Stimulated activated CD4-positive, alpha-beta T cell treated with anti-CD3 and anti-CD28 coated beads, Interleukin-12 subunit alpha, Interleukin-12 subunit beta, amount 100 ng/mL, for 48 hours (primary cell): ENCODE measurements at regions not wholly inside any gene's neighbourhood (a gene's known extent, or its start where the extent isn't known, plus 50 kb on each side); places are given as distances from the start of the nearest gene placed in this dataset.

Experiments used
- DNase-seq, 3 donors: peaks; one replicate each; pipeline ENCODE4 v3.0.0-alpha.2; 2020; ENCODE audit warnings: low read depth in 2 of 3, low spot score in 1 of 3

DNA sequence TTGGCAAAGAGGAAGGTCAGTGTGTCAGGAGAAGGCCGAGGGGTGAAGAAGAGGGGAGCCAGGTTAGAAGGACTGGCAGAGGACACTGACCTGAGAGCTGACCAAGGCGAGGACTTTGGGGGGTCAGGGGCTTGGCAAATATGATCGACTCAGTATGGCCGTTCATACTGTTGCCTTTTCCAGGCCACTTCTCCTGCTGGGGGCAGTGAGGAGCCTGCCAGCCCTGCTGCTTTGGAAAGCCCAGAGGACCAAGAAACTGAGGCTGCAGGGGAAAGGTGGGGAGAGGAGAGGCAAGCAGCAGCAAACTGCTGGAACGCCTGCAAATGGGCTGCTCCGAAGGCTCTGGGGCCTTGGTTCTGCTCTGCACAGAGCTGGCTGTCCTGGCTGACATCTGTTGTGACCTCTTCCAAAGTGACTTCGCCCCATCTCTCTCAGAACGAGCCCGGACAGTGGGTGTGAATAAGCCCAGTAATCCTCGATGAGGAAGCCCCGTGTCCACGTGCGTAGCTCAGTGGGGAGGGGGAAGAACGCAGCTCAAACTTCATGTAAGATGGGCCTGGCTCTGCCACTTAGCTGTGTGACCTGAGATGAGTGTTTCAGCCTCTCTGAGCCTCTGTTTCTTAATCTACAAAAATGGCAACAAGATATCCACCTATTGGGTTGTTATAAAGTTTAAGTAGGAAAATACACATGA is 111.3 kb downstream of the SALL1 start:
- no peak for DNase-seq

DNA sequence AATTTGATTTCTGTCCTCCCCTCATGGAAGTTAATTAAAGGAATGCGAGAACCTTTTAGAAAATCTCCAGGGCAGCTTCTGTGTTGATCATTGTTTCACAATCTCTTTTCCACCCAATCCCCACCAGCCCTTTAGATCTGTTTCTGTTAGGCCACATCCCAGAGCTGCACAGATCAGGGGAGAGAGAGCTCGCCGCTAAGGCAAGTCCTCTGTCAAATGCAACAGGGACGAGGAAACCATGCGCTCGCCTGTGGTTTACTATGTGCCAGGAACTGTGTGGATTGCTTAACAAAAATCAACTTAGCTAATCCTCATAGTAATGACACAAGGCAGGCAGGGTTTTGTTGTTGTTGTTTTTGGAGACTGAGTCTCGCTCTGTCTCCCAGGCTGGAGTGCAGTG is 115.4 kb downstream of the SALL1 start:
- no peak for DNase-seq

DNA sequence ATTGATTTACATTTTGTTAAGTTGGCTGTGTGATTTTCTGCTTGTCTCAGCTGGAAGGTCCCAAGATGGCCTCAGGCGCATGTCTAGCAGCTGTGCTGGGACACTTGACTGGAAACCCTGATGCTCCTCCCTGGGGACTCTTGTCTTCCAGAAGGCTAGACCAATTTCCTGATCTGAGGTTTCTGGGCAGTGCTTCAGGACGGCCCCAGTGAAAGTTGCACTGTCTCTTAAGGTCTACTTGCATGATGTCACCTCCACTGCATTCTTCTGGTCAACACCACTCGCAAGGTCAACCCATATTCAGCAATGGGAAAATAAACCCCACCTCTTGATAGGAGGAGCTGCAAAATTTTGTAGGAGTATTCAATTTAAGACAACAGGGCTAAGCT is 116.0 kb downstream of the SALL1 start:
- no peak for DNase-seq

DNA sequence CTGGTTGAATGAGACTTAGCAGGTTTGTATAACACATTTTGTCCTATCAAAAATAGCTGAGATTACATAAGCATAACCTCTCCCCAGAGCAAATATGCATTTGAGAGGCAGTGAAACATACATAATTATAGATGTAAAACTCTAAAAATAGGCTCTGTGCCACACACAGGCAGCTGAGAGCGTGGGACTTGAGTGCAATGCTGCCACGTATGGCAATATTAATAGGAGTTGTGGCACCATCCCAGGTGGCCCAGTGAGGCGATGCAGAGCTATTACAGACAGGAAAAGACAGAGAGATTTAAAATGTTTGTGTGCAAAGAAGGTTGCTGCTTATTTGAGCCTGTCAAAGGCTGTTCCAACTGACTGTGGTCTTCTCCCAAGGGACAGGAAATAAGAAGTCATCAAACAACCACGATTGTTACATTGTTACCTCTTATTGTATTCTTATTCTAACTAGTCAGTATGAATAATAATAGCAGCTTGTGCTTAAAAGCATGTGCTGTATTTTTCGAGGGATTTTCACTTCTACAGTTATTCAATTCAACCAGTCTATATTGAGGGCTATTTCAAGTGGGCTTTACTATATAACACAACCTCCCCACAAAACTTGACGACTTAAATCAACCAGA is 116.5 kb downstream of the SALL1 start:
- DNase-seq = no peak

DNA sequence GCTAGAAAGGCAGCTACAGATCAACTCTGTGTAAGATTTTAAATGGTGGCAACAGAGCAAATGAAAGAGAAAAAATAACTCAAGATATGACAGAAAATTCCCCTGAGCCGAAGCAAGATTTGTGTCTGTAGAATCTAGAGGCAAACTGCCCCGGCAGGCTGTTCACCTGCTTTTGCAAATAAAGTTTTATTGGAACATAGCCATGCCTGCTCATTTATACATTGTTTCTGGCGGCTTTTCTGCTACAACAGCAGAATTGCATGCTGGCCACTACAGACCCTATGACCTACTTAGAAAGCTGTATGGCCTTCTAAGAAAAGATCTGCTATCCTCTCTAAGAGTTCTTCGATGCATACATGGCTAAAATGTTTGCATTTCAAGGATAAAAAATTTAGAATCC is 119.5 kb downstream of the SALL1 start:
- no peak for DNase-seq

DNA sequence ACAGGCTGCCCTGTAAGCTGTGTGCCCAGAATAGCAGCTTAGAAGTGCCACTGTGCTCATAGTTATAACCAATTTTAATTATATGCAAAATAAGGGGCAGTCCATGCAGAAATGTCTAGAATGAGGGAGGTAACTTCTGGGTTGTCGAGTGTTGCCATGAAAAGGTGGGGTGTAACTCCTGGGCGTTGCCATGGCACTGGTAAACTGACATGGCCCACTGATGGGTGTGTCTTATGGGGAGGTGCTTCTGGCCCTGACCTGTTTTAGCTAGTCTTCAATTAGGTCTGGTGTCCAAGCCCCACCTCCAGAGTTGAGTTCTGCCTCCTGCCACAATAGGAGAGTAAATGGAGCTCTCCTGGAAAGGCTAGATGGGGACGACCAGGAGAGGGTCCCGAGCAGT is 120.6 kb downstream of the SALL1 start:
- DNase-seq = no peak

DNA sequence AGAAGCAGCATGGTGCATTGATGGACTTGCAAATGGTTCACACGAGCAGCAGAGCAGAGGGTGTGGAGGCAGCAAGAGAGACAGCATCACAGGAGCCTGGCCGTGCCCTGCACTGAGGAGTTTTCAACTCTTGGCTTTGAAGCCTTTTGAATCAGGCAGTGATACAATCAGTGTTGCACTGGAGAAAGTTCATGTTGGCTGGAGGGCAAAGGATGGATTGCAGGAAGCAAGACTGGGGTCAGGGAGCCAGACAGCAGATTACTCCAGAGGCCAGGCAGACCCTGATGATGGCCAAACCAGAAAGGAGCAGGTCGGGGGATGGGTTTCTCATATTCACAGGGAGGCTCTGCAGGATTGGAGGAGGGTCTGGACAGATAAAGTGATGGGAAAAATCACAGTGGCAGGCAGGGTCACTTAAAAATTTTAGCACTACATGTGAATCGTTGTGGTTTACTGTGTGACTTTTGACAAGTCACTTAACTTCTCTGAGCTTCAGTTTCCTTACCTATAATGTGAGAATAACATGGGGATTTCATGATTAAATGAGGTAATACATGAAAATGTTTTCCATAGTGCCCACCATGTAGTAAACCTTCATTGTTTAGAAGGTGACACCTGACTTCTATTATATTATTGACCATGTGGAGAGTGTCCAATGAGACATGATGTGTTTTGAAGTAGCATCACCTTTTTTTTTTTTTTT is 125.3 kb downstream of the SALL1 start:
- no peak for DNase-seq

DNA sequence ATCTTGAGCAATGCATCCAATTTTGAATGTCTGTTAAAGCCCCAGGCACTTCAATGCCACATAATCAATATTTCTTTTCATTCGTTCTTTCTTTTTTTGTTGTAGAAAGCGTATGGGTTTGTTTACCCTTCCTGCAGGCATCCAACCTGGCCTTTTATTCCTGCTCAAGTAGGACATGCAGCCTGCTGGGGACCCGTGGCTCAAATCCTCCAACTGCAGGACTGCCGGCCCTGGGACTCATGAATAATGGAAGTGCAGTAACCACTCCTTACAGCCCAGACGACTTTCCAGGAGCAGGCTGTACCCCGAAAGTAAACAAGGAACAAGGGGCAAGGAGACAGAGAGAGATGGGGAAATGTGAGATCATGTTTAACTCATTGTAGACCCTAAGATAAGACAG is 126.4 kb downstream of the SALL1 start:
- no peak for DNase-seq

DNA sequence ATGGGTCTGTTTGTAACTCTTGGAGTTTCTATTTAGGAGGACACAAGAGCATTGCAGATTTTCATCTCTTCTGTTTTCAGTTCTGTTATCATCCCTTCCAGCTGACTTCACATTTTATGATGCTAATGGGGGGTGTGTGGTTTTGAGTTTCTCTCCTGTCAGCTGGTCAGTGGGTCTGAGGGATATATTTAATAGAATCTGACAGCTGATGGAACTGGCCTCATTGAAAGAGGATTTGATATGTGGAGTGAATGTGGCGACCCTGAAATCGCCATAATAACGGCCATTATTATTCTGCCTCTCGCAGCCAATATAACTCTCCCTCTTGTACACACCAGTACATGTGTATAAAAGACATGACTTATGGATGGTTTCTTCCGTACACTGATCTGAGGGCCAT is 128.1 kb downstream of the SALL1 start:
- no peak for DNase-seq

DNA sequence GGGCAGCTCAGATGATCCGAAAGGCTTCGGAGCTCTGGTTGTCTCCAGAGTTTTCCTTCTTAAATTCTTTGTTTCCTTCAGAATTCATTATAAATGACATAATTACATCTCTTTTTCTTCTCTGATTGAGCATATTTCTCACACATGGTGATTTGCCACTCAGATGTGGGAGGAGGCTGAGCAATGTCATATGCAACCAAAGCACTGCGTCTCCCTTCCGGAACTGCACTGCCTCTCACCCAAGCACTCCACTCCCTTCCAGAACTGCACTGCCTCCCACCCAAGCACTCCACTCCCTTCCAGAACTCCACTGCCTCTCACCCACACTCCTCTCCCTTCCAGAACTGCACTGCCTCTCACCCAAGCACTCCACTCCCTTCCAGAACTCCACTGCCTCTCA is 131.5 kb downstream of the SALL1 start:
- DNase-seq = no peak

DNA sequence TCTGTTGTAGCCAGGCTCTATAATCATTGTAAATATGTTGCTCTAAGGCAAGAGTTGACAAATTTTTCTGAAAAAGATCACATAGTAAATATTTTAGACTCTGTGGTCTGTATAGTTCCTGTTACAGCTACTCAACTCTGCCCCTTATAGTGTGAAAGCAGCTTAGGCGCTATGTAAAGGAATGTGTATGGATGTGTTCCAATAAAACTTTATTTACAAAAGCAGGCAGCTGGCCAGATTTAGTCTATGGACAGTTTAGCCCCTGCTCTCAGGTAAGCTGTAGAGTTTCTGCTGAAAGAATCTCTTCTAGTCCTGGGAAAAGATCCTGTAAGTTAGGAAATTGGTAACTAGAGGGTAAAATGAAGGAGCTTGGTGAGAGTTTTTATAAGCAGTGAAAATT is 133.1 kb downstream of the SALL1 start:
- DNase-seq = no peak

DNA sequence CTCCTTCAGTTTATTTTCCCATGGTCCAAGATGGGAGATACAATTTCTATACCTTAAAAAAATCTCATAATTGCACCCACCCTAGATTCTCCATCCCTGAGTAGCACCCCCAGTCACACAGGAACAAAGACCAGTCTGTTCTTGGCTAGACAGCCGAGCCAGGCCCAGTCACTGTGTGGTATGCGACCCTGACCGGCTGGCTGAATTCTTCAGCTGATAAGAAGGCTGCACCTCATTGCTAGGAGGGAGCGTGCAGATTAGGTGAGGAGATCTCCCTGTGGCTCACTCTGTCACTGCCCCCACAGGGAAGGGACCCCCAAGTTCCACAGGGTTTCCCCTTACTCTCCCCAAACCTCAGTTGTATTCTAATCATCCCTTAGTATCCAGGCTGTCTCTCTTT is 138.7 kb downstream of the SALL1 start:
- DNase-seq = no peak

DNA sequence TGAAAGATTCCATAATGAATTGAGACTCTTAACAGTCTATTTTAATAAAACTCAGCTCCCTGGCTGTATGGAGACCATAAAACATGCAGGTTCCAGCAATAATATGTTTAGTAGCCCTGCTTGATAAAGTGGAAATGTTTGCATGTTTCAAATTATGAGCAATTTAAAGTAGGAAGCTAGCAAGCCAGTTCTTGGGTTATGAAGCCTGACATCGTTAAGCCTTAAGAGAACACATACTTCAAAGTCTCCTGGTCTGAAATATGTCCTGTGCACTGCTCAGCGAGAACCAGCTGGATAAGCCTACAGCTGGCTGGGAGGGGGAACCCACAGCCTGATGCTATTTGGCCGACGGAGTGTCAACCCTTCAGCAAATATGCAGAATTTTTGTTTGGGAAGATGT is 140.3 kb downstream of the SALL1 start:
- no peak for DNase-seq

DNA sequence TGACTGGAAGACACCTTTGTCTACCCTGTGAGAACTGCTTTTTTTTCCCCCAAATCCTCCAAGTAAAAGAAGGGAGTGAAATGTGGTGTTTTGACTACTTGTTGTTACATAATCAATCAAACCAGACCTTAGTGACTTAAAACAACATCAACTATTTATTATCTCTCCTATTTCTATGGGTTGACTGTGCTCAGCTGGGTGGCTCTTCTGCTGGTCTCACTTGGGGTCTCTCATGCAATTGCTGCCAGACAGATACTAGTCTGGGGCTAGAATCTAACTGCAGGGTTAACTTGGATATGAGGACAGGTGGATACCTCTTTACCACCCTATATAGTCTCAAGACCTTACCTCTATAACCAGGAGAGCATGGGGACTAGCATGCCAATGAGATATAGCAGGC is 141.3 kb downstream of the SALL1 start:
- no peak for DNase-seq

DNA sequence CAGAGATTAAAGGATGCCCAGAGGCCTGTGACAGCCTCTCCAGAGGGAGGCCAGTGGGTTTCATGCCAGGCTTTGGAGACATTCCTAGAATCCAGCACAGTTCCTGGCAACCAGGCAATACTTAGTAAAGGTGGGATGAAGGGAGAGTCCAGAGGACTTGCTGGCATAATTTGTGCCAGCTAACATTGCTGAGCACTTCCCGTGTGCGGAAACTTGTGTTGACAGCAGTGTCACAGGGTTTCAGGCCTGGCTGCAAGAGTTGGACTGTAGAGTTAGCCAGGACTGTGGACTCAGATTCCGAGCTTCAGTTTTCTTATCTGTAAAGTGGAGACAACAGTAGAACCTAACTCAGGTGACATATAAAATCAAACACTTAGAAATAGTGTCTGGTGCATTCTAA is 141.7 kb downstream of the SALL1 start:
- no peak for DNase-seq

DNA sequence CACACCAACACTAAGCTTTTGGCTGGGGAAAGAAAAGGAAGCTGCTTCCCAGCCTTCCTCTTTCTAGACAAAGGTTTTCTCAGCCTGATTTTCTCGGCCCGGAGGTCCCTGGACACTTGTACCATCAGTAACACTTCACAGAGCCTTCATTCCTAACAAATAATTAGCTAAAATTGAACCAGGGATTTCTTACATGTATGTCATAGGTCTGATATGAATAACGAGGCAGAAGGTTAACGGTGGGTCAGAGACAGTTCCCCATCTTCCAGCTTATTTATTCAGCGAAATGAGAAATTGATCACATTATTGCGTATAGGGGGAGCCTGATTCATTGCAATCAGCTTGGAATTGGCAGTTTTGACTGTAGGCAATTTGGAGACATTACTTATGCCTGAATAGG is 142.5 kb downstream of the SALL1 start:
- DNase-seq = no peak

DNA sequence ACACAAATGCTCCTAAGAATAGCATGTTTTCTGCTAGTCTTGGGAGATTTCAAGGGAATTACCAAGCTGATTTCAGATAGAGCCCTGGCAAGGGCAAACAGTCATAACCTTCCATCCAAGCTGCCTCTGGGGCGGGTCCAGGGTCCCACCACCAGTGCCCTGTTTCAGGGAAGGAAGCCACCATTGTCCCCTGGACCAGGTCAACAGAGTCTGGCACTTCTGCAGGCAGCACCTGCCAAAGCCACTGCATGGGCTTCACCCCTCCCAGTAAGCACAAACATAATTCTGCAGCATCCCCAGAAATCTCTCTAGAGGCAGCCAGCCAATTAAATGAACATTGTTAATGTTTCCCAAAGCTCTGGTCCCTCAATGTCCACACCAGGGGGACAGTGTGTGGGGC is 143.0 kb downstream of the SALL1 start:
- no peak for DNase-seq

DNA sequence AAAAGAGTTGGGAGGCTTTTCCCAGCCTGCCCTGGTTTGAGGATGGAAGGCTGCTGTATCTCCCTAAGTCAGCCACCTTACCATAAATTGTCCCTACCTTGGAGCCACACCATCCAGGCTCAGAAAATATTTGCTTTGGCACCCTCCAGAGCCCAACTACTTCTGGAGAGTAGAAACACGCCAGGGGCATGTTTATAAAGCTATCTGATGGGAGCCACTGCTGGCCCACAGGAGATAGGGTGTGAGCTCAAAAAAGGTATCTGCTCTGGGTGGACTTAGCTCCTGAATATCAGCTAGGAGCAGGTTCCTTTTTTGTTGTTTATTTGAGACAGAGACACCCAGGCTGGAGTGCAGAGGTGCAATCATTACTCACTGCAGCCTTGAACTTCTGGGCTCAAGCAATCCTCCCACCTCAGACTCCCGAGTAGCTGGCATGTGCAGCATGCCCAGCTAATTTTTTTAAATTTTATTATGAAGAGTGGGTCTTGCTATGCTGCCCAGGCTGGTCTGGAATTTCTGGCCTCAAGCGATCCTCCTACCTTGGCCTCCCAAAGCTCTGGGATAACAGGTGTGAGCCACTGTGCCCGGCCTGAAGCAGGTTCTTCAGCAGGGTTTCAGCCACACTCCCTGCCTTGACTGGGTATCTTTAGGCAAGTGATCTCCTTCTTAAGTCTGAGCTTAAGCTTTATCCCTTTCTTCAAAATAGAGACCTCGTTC is 147.1 kb downstream of the SALL1 start:
- DNase-seq = no peak

DNA sequence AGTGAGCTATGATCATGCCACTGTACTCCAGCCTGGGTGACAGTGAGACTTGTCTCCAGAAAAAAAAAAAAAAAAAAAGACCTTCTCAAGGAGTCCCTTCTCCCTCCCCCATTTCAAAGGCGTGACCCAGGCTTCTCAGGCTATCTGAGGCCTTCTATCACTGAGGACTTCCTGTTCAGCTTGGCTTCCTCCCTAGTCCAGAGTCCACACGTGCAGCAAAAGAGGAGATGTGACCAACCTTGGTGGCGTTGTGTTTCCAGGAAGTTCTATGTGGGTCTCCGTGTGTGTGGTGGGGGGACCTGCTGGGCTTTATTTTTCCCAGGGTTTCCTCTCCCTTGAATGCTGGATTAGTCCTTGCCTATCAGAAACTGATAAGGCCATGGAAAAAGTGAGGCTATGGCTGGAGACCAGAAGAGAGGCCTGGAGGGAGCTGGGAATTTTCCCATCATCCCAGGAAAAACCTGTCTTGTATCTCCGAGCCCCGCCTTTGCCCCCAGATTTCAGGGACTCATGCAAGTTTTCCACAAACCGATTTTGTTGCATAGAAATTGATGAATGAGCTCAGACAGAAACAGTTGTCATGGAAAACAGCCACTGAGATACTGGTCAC is 148.1 kb downstream of the SALL1 start:
- no peak for DNase-seq

DNA sequence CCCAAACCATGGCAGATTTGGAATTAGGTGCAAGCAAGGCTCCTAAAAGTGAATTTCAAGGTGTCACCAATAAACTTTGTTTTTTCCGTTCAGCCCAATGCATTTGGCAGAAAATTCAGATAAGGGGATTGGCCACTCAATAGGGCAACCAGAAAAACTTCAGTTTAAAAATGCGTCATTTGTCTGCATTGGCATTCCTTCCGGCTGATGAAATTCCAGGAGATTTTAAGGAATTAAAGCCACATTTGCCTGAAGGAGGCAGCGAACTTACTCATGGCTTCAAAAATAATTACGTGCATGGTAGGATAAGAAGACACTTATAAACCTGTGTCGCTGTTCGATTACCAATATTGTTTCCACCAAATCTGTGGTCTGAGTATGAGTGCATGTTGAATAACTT is 151.9 kb downstream of the SALL1 start:
- DNase-seq = no peak

DNA sequence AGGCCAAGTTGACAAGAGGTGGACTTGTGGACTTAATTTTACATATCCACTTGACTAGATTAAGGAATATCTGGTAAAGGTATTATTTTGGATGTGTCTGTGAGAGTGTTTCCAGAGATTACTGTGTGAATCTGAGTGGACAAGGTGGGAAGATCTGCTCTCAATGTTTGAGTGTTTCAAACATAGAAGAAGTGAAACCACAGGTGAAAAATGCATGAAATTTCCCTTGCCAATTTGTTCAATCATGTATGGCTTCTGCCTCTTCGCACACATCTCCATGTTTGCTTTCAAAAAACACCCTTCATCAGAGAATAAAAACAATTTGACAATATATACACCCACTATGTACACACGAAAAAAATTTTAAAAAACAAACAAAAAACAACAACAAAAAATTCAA is 152.7 kb downstream of the SALL1 start:
- no peak for DNase-seq

DNA sequence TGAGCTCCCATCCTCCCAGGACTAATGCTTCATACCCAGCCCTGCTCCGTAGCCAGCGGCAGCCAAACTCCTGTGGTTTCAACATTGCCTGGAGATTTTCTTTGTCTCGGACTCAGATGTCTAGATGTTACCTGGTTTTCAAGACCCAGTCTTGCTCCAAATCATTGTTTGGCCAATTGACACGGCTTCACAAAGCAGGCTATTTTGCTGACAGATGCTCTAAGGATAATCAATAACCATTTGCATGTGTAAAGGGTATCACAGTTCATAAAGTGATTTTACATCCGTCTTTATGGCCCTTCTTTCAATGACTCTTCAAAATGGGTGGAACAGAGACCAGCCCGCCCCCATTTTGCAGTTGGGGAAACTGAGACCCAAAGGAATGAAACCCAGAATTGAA is 153.4 kb downstream of the SALL1 start:
- DNase-seq = no peak
